ENCODE measurements at regions not wholly inside any gene's neighbourhood (a gene's known extent, or its start where the extent isn't known, plus 50 kb on each side); places are given as distances from the start of the nearest gene placed in this dataset.
"Not testable (repeated sequence)": the region's sequence is repeated elsewhere in the genome, so short reads cannot be mapped to it uniquely, and the experiment has no call there.

GRCh38 chr5:106986006-106986405 is 684.7 kb downstream of the EFNA5 start:
- DNase-seq (ENCODE audit: low spot score): no peak

GRCh38 chr5:106985174-106985573 is 685.6 kb downstream of the EFNA5 start:
- no peak for DNase-seq (ENCODE audit: low spot score)

- DNase-seq (ENCODE audit: low spot score): not testable (repeated sequence)
These were observed 691.6 kb downstream of the EFNA5 start for GRCh38 chr5:106979178-106979577.

DNA sequence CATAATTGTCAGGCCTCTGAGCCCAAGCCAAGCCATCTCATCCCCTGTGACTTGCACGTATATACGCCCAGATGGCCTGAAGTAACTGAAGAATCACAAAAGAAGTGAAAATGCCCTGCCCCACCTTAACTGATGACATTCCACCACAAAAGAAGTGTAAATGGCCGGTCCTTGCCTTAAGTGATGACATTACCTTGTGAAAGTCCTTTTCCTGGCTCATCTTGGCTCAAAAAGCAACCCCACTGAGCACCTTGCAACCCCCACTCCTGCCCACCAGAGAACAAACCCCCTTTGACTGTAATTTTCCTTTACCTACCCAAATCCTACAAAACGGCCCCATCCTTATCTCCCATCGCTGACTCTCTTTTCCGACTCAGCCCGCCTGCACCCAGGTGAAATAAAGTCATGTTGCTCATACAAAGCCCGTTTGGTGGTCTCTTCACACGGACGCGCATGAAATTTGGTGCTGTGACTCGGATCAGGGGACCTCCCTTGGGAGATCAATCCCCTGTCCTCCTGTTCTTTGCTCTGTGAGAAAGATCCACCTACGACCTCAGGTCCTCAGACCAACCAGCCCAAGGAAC is 692.1 kb downstream of the EFNA5 start:
- DNase-seq (ENCODE audit: low spot score): not testable (repeated sequence)

DNA sequence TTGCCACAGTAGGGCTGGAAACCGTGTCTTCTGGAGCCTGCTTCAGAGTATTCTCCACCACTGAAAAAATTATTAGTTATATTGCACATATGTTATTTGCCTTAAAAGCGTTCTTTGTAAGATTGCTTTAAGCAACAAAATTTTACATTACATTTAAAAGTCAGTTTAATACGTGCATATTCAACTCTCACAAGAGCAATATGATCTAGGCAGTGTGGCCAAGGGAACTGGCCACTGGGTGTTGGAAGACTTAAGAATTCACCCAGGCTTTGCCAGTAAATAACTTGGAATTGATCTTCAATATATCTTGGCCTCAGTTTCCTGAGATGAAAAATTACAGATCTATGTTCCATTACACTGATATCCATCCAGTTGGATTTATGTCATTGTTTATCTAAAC is 694.4 kb downstream of the EFNA5 start:
- no peak for DNase-seq (ENCODE audit: low spot score)

- no peak for DNase-seq (ENCODE audit: low spot score)
These were observed 696.5 kb downstream of the EFNA5 start for GRCh38 chr5:106974272-106974671.

DNA sequence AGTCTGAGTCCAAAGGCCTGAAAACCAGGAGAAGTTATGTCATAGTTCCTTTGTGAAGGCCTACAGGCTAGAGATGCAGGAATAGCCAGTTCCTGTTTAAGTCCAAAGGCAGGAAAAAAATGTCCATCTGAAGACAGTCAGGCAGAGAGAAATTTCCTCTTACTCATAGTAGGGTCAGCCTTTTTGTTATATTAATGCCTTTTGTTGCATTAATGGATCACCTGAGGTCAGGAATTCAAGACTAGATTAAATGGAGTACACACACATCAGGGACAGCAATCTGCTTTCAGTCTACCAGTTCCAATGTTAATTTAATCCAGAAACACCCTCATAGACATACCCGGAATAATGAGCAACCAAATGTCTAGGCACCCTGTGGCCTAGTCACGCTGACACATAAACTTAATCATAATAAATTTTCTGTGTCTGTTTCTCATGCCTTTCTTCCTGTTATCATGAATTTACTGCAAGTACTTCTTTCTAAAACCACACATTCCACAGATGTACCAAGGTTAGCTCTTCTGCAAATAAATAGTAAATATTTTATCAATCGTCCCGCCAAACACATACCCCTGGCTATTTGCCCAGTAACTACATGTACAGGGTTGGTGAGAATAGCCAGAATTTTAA is 703.9 kb downstream of the EFNA5 start:
- DNase-seq (ENCODE audit: low spot score): no peak

DNA sequence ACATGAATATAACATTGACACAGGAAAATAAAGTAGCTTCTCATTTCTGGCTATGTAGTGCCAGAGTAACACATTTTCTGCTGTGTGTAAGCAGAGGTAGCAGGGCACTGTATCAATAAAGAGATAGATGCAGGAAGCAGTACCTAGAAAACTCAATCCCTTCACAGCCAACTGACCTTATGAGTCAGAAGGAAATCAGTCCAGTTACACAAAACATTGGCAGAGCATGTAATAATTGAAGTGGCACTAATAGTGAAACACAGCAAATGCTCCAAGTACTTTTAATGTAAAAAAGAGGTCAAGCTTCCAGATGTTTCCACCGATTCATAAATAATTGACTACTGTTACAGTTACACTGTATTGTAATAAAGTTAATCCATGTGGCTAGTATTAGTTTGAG is 706.6 kb downstream of the EFNA5 start:
- no peak for DNase-seq (ENCODE audit: low spot score)

DNA sequence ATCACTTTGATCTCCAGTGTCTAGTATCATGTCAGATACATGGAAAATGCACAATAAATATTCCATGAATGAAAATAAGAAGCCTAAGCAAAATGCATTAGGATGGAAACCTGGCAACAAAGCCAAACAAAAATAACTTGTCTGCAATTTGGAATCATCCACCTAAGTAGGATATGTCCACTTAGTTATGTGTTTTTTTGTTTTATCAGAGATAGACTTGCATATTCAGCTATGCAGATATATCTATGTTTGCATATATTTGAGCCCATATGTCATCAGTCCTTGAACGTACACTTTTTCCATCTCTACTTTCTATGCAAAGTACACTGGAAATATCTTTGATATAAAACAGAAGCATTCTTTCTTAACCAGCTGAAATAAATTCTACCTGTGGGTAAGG is 707.1 kb downstream of the EFNA5 start:
- DNase-seq (ENCODE audit: low spot score): no peak

DNA sequence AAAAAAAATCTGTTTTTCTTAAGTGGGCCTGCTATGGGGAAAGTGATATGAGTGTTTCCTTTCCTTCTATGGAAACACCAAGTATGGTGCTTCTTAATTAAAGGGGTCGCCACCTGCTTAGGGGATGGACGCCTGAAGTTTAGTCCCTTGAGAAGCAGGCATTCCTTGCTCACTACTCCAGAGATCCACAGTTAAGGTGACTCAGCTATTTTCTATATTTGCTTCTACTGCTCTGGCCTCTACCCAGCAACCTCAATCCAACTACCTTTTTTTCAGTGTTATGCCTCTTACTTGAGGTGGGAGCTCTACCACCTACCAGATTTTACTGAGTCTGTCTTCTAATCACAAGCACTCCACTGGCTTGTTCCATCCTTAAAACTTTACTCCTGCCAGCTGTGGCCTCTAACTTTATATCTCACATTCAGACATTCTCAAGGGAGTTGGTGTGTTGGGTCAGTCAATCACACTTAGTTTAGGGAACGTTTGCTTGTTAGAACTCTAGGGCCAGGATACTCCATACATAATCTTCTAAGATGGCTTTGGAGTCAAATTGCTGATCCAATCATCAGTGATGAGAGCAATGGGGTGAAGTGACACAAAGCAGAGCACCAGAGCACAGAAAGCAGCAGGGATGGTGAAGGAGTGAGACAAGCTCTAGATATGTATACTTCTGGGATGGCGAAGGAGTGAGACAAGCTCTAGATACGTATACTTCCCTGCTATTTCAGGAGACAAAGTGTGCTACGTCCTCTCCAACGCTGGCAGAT is 708.1 kb downstream of the EFNA5 start:
- no peak for DNase-seq (ENCODE audit: low spot score)

GRCh38 chr5:106959387-106959786 is 711.4 kb downstream of the EFNA5 start:
- DNase-seq (ENCODE audit: low spot score): no peak

GRCh38 chr5:106957336-106957735 is 713.4 kb downstream of the EFNA5 start:
- DNase-seq (ENCODE audit: low spot score): no peak

DNA sequence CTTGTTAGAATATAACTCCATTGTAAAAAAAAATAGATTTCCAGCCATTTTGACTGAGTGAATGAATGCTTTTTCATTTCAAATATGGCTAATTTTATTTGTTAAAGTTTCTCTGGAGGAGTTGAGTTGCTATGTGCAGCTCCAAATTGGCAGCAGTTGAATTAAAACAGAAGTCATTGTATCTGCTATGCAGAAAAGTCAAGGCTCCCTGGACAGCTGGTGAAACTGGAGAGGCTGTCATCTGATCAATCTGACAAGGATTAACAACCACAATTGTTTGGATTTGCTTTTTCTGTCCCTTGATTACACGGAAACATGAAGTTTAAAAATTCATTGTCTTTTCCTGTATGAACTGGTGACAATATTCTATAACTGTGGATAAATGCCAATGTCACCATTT is 713.9 kb downstream of the EFNA5 start:
- DNase-seq (ENCODE audit: low spot score): no peak

DNA sequence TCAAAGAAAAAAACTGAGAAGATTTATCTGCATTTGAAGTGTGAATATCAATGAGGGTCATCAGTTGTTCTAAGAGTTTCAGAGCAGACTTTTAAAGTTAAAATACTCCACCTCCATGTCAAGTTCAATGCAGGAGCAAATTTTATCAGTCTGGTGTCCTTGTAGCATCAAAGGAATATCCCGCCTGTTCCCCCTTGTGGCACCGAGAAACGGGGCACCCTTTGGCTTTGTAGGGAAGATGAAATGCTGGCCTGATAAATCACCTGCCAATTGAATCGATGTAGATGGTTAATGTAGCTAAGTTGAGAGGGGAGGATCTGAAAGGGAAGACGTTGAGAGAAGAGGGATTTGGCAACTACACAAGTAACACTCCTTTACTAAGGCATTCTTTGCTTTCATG is 714.5 kb downstream of the EFNA5 start:
- no peak for DNase-seq (ENCODE audit: low spot score)

GRCh38 chr5:106940986-106941385 is 729.8 kb downstream of the EFNA5 start:
- no peak for DNase-seq (ENCODE audit: low spot score)

DNA sequence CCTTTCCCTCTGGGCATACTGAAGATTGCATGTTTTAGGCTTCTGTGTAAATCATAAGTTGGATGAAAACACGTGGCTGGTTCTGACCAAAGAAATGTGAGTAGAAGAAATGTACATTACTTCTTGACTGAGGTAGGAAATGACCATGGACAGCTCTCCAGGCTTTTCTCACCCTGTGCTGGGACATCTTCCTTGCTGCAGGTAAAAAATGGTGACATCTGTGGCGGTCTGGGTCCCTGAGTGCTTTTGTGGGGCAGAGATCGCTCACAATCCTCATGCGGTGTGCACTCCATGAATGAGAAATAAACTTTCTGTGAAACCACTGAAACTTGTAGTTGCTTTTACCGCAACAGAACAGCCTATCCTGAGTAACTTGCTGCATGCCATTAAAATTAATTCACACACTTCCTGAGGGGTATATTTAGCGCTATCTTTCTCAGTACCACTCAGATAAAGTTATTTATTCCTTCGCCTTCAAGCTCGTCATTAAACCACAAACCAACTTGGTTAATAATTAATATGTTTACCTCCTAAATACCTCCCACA is 730.4 kb downstream of the EFNA5 start:
- no peak for DNase-seq (ENCODE audit: low spot score)

- no peak for DNase-seq (ENCODE audit: low spot score)
These were observed 747.3 kb downstream of the EFNA5 start for GRCh38 chr5:106923409-106923808.

GRCh38 chr5:106921567-106921966 is 749.2 kb downstream of the EFNA5 start:
- DNase-seq (ENCODE audit: low spot score): no peak

- no peak for DNase-seq (ENCODE audit: low spot score)
These were observed 760.3 kb downstream of the EFNA5 start for GRCh38 chr5:106910486-106910885.

DNA sequence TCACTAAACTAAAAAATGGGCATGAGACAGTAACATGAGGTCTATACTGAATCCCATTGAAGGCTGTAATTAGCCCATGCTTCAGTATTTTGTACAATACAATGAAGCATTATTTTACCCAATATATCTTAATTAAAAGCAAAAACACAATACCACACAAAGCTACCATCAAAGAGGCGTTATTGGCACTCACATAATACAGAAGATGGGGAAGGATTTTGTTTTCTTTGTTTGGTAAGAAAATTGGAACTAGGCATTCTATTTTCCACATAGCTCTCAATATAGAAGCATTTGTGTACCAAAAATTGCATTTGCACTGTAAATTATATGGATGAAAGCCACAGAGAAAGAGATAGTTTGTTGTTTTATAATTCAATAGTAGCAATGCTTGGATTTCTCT is 761.0 kb downstream of the EFNA5 start:
- DNase-seq (ENCODE audit: low spot score): no peak

DNA sequence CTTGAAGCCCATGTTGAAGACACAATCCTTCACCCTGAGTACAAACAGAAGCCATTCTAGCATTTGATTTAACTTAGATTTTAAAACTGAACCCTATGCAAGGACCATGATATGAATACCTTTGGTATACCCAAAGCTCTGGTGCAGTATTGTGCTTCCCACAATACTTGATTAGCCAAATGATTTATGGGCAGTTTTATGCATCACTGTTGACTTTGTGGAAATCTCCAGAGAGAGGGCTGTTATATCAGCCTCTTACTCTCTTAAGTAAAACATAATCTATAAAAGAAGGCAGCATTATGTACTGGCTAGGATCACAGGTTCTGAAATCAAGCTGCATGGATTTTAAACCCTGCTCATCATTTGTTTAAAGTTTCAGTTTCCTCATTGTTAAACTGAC is 762.8 kb downstream of the EFNA5 start:
- no peak for DNase-seq (ENCODE audit: low spot score)

GRCh38 chr5:106906199-106906598 is 764.5 kb downstream of the EFNA5 start:
- no peak for DNase-seq (ENCODE audit: low spot score)

- DNase-seq (ENCODE audit: low spot score): no peak
These were observed 775.8 kb downstream of the EFNA5 start for GRCh38 chr5:106894964-106895363.
